LNCAP (cell line): ENCODE measurements at regions not wholly inside any gene's neighbourhood (a gene's known extent, or its start where the extent isn't known, plus 50 kb on each side); places are given as distances from the start of the nearest gene placed in this dataset.

ENCODE experiments used
- CTCF ChIP-seq: fragments of 450-650 bp; IDR thresholded peaks from 2 replicates; pipeline ENCODE4 v1.5.1; 2017; ENCODE audit warnings: mild to moderate bottlenecking

GRCh38 chr5:81838307-81838906 lies 87.5 kb upstream of the SSBP2 start:
- TF ChIP-seq CTCF = no peak; the same call in 1 of the 2 replicates

GRCh38 chr5:81837667-81838306 lies 86.9 kb upstream of the SSBP2 start:
- TF ChIP-seq CTCF = no peak

- TF ChIP-seq CTCF = no peak
Observed at GRCh38 chr5:81835814-81836367, 85.0 kb upstream of the SSBP2 start.

- no peak for TF ChIP-seq CTCF
Observed at GRCh38 chr5:81834021-81834660, 83.2 kb upstream of the SSBP2 start.

GRCh38 chr5:81830596-81830995 lies 79.7 kb upstream of the SSBP2 start:
- no peak for TF ChIP-seq CTCF

GRCh38 chr5:81829242-81829641 lies 78.3 kb upstream of the SSBP2 start:
- TF ChIP-seq CTCF = no peak

- TF ChIP-seq CTCF = no peak
Observed at GRCh38 chr5:81827500-81827899, 76.6 kb upstream of the SSBP2 start.
